SK-N-SH (cell line): ENCODE measurements at regions not wholly inside any gene's neighbourhood (a gene's known extent, or its start where the extent isn't known, plus 50 kb on each side); places are given as distances from the start of the nearest gene placed in this dataset.

Source experiments
- CTCF ChIA-PET: fragments of 300-600, 350-600 bp; formaldehyde crosslinking; extraction: SDS; loops from one replicate; lab custom pipeline; 2021; lab: Yijun Ruan, JAX
- POLR2A ChIA-PET: fragments of 350-600 bp; sonication (Branson Sonifier 250); formaldehyde crosslinking; extraction: SDS; loops from one replicate; lab custom pipeline; 2020; ENCODE audit warnings: antibody characterized with exemption, inconsistent platforms; lab: Yijun Ruan, JAX
- DNase-seq: peaks from one replicate; pipeline ENCODE4 v3.0.0; 2012
- H2AFZ ChIP-seq: fragments of 200-600 bp; sonication (generic); 2 replicates; pipeline ENCODE4 v1.8.1; 2016; ENCODE audit warnings: antibody characterized with exemption, mild to moderate bottlenecking, low read depth
- H3F3A ChIP-seq: fragments of 200-600 bp; sonication (generic); replicated peaks from 2 replicates; pipeline ENCODE3; 2016; ENCODE audit warnings: antibody characterized with exemption, mild to moderate bottlenecking; ENCODE audit not compliant: insufficient read depth
- H3K27ac ChIP-seq, 2 experiments: fragments of 200-500 bp in 1 of 2; fragments of 200-600 bp in 1 of 2; sonication (Bioruptor generic) in 1 of 2; sonication (generic), shearing (Covaris generic) in 1 of 2; 2 replicates each; pipeline versions ENCODE4 v1.5.1 to v1.6.1; 2014 to 2016; ENCODE audit warnings: low read depth in 2 of 2, inconsistent platforms in 1 of 2, low read length in 1 of 2, mild to moderate bottlenecking in 1 of 2, mixed read lengths in 1 of 2
- H3K27me3 ChIP-seq: fragments of 200-600 bp; sonication (generic), shearing (Covaris generic); 2 replicates; pipeline ENCODE4 v1.6.1; 2016; ENCODE audit warnings: mixed run types; ENCODE audit not compliant: insufficient read depth
- H3K36me3 ChIP-seq, 2 experiments: fragments of 200-500 bp in 1 of 2; fragments of 200-600 bp in 1 of 2; sonication (Bioruptor generic) in 1 of 2; sonication (generic) in 1 of 2; replicated peaks in 1 of 2; 2 replicates each; pipeline versions ENCODE3 to v1.5.1; 2014 to 2016; ENCODE audit warnings: low read length in 1 of 2, mild to moderate bottlenecking in 1 of 2; ENCODE audit not compliant: insufficient read depth in 2 of 2, control insufficient read depth in 1 of 2
- H3K4me1 ChIP-seq, 2 experiments: fragments of 200-500 bp in 1 of 2; fragments of 200-600 bp in 1 of 2; sonication (Bioruptor generic) in 1 of 2; sonication (generic), shearing (Covaris generic) in 1 of 2; 2 replicates each; pipeline versions ENCODE4 v1.5.1 to v1.6.1; 2014 to 2016; ENCODE audit warnings: low read depth in 1 of 2, low read length in 1 of 2, mixed run types in 1 of 2; ENCODE audit not compliant: insufficient read depth in 2 of 2, control insufficient read depth in 1 of 2
- H3K4me2 ChIP-seq: fragments of 200-600 bp; sonication (generic), shearing (Covaris generic); 2 replicates; pipeline ENCODE4 v1.6.1; 2017; ENCODE audit warnings: mixed run types
- H3K4me3 ChIP-seq, 2 experiments: fragments of 200-500 bp in 1 of 2; fragments of 200-600 bp in 1 of 2; sonication (Bioruptor generic) in 1 of 2; sonication (generic), shearing (Covaris generic) in 1 of 2; 2 replicates each; pipeline versions ENCODE4 v1.5.1 to v1.8.1; 2014 to 2016; ENCODE audit warnings: low read depth in 2 of 2, inconsistent platforms in 1 of 2, low read length in 1 of 2, mild to moderate bottlenecking in 1 of 2, mixed read lengths in 1 of 2, moderate library complexity in 1 of 2
- H3K79me2 ChIP-seq: fragments of 200-600 bp; sonication (generic); 2 replicates; pipeline ENCODE4 v1.8.1; 2017; ENCODE audit warnings: mild to moderate bottlenecking; ENCODE audit not compliant: insufficient read depth
- H3K9ac ChIP-seq: fragments of 200-600 bp; sonication (generic); 2 replicates; pipeline ENCODE4 v1.6.1; 2017; ENCODE audit warnings: mixed run types
- H3K9me2 ChIP-seq: fragments of 200-600 bp; sonication (generic); 2 replicates; pipeline ENCODE4 v1.6.1; 2017; ENCODE audit warnings: mixed run types
- H3K9me3 ChIP-seq: fragments of 200-600 bp; sonication (generic); 2 replicates; pipeline ENCODE4 v1.6.1; 2017; ENCODE audit warnings: mixed run types, mild to moderate bottlenecking, moderate library complexity
- H4K20me1 ChIP-seq: fragments of 200-600 bp; sonication (generic); 2 replicates; pipeline ENCODE4 v1.6.1; 2017; ENCODE audit warnings: mild to moderate bottlenecking, mixed run types; ENCODE audit not compliant: insufficient read depth
- CHD2 ChIP-seq: fragments of 150-350 bp; IDR thresholded peaks from 2 replicates; pipeline ENCODE4 v1.6.1; 2018; ENCODE audit warnings: low read length; ENCODE audit not compliant: partially characterized antibody
- ELF1 ChIP-seq: IDR thresholded peaks from 2 replicates; pipeline ENCODE4 v1.4.0; 2012
- EP300 ChIP-seq, 2 experiments: IDR thresholded peaks; 2 replicates each; pipeline versions ENCODE4 v1.4.0 to v1.6.1; 2012; ENCODE audit warnings: borderline replicate concordance in 1 of 2, low read depth in 1 of 2, low read length in 1 of 2
- EZH2phosphoT487 ChIP-seq: fragments of 200-600 bp; sonication (generic); IDR thresholded peaks from 2 replicates; pipeline ENCODE4 v1.6.1; 2017; ENCODE audit warnings: low read depth, mixed run types, mild to moderate bottlenecking, antibody characterized with exemption, moderate library complexity, borderline replicate concordance
- FOSL2 ChIP-seq: IDR thresholded peaks from 2 replicates; pipeline ENCODE4 v1.4.0; 2012; ENCODE audit warnings: low read depth, mild to moderate bottlenecking, moderate library complexity, borderline replicate concordance
- FOXJ3 ChIP-seq: sonication (generic); formaldehyde crosslinking; IDR thresholded peaks from 2 replicates; pipeline ENCODE4 v1.5.1; 2020; ENCODE audit warnings: mild to moderate bottlenecking, missing genetic modification reagents
- GABPA ChIP-seq: IDR thresholded peaks from 2 replicates; pipeline ENCODE4 v1.4.0; 2012; ENCODE audit warnings: low read depth, mild to moderate bottlenecking
- JUND ChIP-seq: IDR thresholded peaks from 2 replicates; pipeline ENCODE4 v1.4.0; 2012
- MXI1 ChIP-seq: IDR thresholded peaks from 2 replicates; pipeline ENCODE4 v1.6.1; 2012; ENCODE audit warnings: mild to moderate bottlenecking, low read depth, low read length, improper control_type of control experiment
- POLR2AphosphoS5 ChIP-seq: IDR thresholded peaks from 2 replicates; pipeline ENCODE4 v1.6.1; 2012; ENCODE audit warnings: low read depth, low read length
- RAD21 ChIP-seq: IDR thresholded peaks from 2 replicates; pipeline ENCODE4 v1.6.1; 2012; ENCODE audit warnings: mild to moderate bottlenecking, low read length
- RCOR1 ChIP-seq: fragments of 150-350 bp; IDR thresholded peaks from 2 replicates; pipeline ENCODE4 v1.6.1; 2017; ENCODE audit warnings: antibody characterized with exemption, low read length
- SMC3 ChIP-seq: IDR thresholded peaks from 2 replicates; pipeline ENCODE4 v1.6.1; 2012; ENCODE audit warnings: low read depth, low read length, improper control_type of control experiment
- TEAD4 ChIP-seq: IDR thresholded peaks from 2 replicates; pipeline ENCODE4 v1.4.0; 2012; ENCODE audit warnings: mild to moderate bottlenecking, borderline replicate concordance; ENCODE audit not compliant: insufficient read depth
- WGBS: methylation state at CpG from one replicate; pipeline ENCODE4 v1.1.6; 2017; ENCODE audit warnings: low lambda C conversion rate; 5-methylcytosine and 5-hydroxymethylcytosine counted together
- TF ChIP-seq, protein P1 (sequence below): IDR thresholded peaks from 2 replicates; pipeline ENCODE4 v1.4.0; 2012; ENCODE audit warnings: low read depth, borderline replicate concordance
- TF ChIP-seq, protein P2 (sequence below): fragments of 150-350 bp; IDR thresholded peaks from 2 replicates; pipeline ENCODE4 v1.6.1; 2017; ENCODE audit warnings: antibody characterized with exemption, low read length, low read depth, borderline replicate concordance

DNA sequence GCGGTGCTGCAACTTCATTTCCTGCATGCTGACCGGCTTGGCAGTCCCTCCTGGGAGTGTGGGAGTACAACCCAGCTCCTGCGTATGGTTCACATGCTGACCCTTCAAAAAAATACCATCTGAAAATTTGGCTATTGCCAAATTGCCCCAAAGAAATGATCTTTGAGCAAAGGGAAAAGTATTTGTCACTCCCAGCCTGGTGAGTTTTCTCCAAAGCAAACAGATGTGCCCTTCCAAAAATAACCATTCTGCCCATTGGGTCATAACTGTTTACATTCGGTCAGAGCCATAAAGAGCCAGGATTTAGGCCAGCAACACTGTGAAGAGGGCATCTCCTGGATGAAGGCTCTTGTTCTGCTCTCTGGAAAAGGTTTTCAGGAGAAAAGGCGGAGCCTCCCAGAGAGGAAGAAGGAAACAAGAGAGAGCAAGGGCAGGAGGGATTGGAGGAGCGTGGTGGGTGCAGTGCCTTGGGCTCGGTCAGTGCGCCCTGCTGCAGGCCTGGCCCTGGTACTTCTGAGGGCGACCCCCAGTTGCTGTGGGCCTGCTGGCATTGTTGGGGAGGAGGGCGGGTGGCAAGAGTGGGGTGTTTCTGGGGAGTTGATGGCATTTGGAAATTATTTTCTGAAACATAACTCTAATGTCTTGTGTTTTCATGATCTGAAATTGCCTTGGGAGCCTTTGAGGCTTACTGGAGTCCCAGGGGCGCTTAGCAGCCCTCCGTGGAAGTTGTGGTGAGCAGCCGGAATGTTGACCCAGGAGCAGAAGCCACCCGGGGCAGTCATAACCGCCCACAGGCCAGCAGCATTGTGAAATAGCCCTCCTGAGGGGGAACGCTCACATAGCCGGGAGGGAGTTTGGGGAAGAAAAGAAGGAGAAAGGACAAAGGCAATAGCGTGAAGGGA, 248.4 kb downstream of the MYLK4 start:
- Histone ChIP-seq H3K9ac (no peak overlapping the region), H3K27me3 (no peaks in the 10 kb centered on the region; the same call in 1 of the 2 replicates), H3K27ac (no peak overlapping the region), H2AFZ (no peak overlapping the region), H3K4me1 (no peaks in the 10 kb centered on the region; a peak in 1 of 4 replicates), H3F3A (no peaks in the 10 kb centered on the region), H3K4me2 (no peak overlapping the region), H4K20me1 (no peaks in the 10 kb centered on the region), H3K79me2 (no peaks in the 10 kb centered on the region), H3K36me3 (no peaks in the 10 kb centered on the region), H3K9me2 (no peaks in the 10 kb centered on the region), H3K9me3 (no peaks in the 10 kb centered on the region), H3K4me3 (no peak overlapping the region)
- WGBS: 30% methylated on average over 16 of the region's 18 CpGs
- DNase-seq: no peak
- ChIA-PET CTCF (no interaction called here), POLR2A (no interaction called here)
- TF ChIP-seq RCOR1: no peak
- no peak for TF ChIP-seq POLR2AphosphoS5
- no peak for TF ChIP-seq TEAD4
- TF ChIP-seq RAD21: no peak
- TF ChIP-seq EZH2phosphoT487: no peak
- no peak for TF ChIP-seq EP300 (IDR thresholded peaks at IDR 0.05; ENCODE audit: borderline replicate concordance in 1 of 2, low read depth in 1 of 2, low read length in 1 of 2)
- TF ChIP-seq, protein P1, sequence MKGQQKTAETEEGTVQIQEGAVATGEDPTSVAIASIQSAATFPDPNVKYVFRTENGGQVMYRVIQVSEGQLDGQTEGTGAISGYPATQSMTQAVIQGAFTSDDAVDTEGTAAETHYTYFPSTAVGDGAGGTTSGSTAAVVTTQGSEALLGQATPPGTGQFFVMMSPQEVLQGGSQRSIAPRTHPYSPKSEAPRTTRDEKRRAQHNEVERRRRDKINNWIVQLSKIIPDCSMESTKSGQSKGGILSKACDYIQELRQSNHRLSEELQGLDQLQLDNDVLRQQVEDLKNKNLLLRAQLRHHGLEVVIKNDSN: no peak
- no peak for TF ChIP-seq ELF1
- TF ChIP-seq, protein P2, sequence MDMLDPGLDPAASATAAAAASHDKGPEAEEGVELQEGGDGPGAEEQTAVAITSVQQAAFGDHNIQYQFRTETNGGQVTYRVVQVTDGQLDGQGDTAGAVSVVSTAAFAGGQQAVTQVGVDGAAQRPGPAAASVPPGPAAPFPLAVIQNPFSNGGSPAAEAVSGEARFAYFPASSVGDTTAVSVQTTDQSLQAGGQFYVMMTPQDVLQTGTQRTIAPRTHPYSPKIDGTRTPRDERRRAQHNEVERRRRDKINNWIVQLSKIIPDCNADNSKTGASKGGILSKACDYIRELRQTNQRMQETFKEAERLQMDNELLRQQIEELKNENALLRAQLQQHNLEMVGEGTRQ: no peak
- TF ChIP-seq FOXJ3 (CRISPR knock-in tag): no peak
- TF ChIP-seq MXI1: no peak
- no peak for TF ChIP-seq GABPA
- TF ChIP-seq CHD2: no peak

DNA sequence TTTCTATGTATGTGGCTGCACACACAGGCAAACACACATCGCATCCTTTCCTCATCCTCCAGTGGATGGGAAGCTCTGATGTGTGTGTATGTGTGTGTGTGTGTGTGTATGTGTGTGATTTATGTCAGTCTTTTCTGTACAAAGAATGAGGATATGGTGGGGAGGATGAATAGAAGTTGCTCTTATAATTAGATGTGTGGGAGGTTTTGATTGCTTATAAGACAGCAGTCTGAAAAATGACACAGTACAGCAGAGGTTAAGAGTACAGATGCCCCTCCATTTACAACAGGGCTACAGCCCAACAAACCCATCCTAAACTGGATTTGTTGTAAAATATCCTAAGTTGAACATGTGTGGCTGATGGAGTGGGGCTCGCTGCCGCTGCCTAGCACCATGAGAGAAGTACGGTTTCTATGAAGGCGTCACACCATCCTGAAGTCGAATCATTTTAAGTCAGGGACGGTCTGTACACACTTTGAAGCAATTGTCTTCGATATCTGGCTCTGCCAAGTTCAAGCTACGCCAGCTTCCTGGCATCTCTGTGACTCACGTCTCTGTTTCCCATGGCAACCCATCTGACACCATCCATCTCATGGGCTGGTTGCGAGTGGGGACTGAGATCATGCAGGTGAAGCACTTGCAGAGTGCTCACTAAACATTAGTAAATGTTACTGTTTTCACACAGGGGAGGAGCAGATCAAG, 252.6 kb downstream of the MYLK4 start:
- ChIA-PET POLR2A (no interaction called here), CTCF (no interaction called here)
- no peaks in the 10 kb centered on the region for H3K9me2 ChIP-seq
- DNase-seq: no peak
- H3K9me3 ChIP-seq: no peaks in the 10 kb centered on the region
- no peak overlapping the region for H3K4me3 ChIP-seq
- no peak overlapping the region; the same call in 1 of the 2 replicates for H2AFZ ChIP-seq
- TF ChIP-seq POLR2AphosphoS5 (no peak), FOSL2 (0 out of 2 replicates have a peak, but pooled peaks have one; percentile 7), SMC3 (no peak), JUND (0 out of 2 replicates have a peak, but pooled peaks have one; percentile 12)
- H3K27ac ChIP-seq: no peak overlapping the region
- no peaks in the 10 kb centered on the region for H3K4me1 ChIP-seq
- no peaks in the 10 kb centered on the region; the same call in 1 of the 2 replicates for H3K27me3 ChIP-seq
- no peak overlapping the region for H3K9ac ChIP-seq
- no peaks in the 10 kb centered on the region for H3K36me3 ChIP-seq
- 37% methylated on average over 7 of the region's 11 CpGs for WGBS
- no peaks in the 10 kb centered on the region for H3K79me2 ChIP-seq
- H3K4me2 ChIP-seq: no peak overlapping the region
- H3F3A ChIP-seq: no peaks in the 10 kb centered on the region
- no peaks in the 10 kb centered on the region for H4K20me1 ChIP-seq
